Spleen (tissue), 11 donors: ENCODE measurements at regions not wholly inside any gene's neighbourhood (a gene's known extent, or its start where the extent isn't known, plus 50 kb on each side); places are given as distances from the start of the nearest gene placed in this dataset.

ENCODE experiments used
- DNase-seq: peaks from one replicate; pipeline ENCODE4 v3.0.0-alpha.2; 2020
- H3K27ac ChIP-seq, 8 donors: fragments of 200-600 bp; sonication (generic) in 7 of 8; 1 replicate in 4 of 8; 2 replicates in 4 of 8; pipeline versions ENCODE4 v1.5.0 to v1.8.0; 2016 to 2021; ENCODE audit warnings: inconsistent platforms in 4 of 8, mild to moderate bottlenecking in 4 of 8, moderate library complexity in 1 of 8
- H3K27me3 ChIP-seq, 7 donors: fragments of 200-600 bp; sonication (generic) in 6 of 7; replicated peaks in 1 of 7; 1 replicate in 4 of 7; 2 replicates in 3 of 7; pipeline versions ENCODE4 v1.5.0 to v1.8.0; 2016 to 2021; ENCODE audit warnings: inconsistent platforms in 3 of 7, mild to moderate bottlenecking in 1 of 7
- H3K36me3 ChIP-seq, 6 donors: fragments of 200-600 bp; sonication (generic) in 5 of 6; 1 replicate in 4 of 6; 2 replicates in 2 of 6; pipeline versions ENCODE4 v1.5.0 to v1.8.0; 2016 to 2021; ENCODE audit warnings: inconsistent platforms in 2 of 6
- H3K4me1 ChIP-seq, 6 donors: fragments of 200-600 bp; sonication (generic) in 5 of 6; 1 replicate in 3 of 6; 2 replicates in 3 of 6; pipeline versions ENCODE4 v1.5.0 to v1.8.0; 2016 to 2021; ENCODE audit warnings: inconsistent platforms in 3 of 6
- H3K4me3 ChIP-seq, 8 donors: fragments of 200-600 bp; sonication (generic) in 7 of 8; 1 replicate in 4 of 8; 2 replicates in 4 of 8; pipeline versions ENCODE4 v1.5.0 to v1.8.0; 2016 to 2021; ENCODE audit warnings: inconsistent platforms in 4 of 8, mild to moderate bottlenecking in 4 of 8, moderate library complexity in 2 of 8
- H3K9me3 ChIP-seq, 8 donors: fragments of 200-600 bp; sonication (generic) in 7 of 8; 1 replicate in 4 of 8; 2 replicates in 4 of 8; pipeline versions ENCODE4 v1.5.0 to v1.8.0; 2016 to 2021; ENCODE audit warnings: inconsistent platforms in 4 of 8
- CTCF ChIP-seq, 11 experiments: fragments of 200-600 bp in 7 of 11; fragments of 450-650 bp in 4 of 11; sonication (generic) in 4 of 11; IDR thresholded peaks in 8 of 11; conservative IDR thresholded peaks in 3 of 11; 1 replicate in 7 of 11; 2 replicates in 4 of 11; pipeline versions ENCODE4 v1.4.0 to v1.8.0; 2016 to 2021; ENCODE audit warnings: antibody characterized with exemption in 11 of 11, inconsistent platforms in 4 of 11, mild to moderate bottlenecking in 1 of 11
- POLR2A ChIP-seq, 3 donors: fragments of 450-650 bp; IDR thresholded peaks; one replicate each; pipeline ENCODE4 v1.5.1; 2017; ENCODE audit warnings: antibody characterized with exemption in 3 of 3, mild to moderate bottlenecking in 1 of 3
- POLR2AphosphoS5 ChIP-seq, 3 donors: sonication (generic); formaldehyde crosslinking; IDR thresholded peaks; one replicate each; pipeline ENCODE4 v1.5.1; 2017; ENCODE audit warnings: antibody characterized with exemption in 3 of 3
- WGBS, 5 donors: extraction: QIAGEN DNeasy Blood & Tissue Kit in 3 of 5; methylation state at CpG; one replicate each; pipeline versions ENCODE4 v1.1.5 to v1.1.7; 2013 to 2018; 5-methylcytosine and 5-hydroxymethylcytosine counted together
- intact Hi-C: fragments of 100-400 bp; cut with DNase I; formaldehyde crosslinking; loops from one replicate; pipeline ENCODE4 v1.15.0; 2023; ENCODE audit warnings: low total_unique reads
- donor health status: healthy with polysubstance abuse.
- donor health status: DM: no; HTN: no; CAD: no; lungs with moderate emphysema.
- donor health status: DM: no; HTN: no; CAD: no.
- donor health status: Bipolar disorder and iron deficiency.
- donor health status: healthy.
- donor health status: DM: no; HTN: no; CAD: no.
- donor health status: DM: yes; HTN: yes; CAD: no.

DNA sequence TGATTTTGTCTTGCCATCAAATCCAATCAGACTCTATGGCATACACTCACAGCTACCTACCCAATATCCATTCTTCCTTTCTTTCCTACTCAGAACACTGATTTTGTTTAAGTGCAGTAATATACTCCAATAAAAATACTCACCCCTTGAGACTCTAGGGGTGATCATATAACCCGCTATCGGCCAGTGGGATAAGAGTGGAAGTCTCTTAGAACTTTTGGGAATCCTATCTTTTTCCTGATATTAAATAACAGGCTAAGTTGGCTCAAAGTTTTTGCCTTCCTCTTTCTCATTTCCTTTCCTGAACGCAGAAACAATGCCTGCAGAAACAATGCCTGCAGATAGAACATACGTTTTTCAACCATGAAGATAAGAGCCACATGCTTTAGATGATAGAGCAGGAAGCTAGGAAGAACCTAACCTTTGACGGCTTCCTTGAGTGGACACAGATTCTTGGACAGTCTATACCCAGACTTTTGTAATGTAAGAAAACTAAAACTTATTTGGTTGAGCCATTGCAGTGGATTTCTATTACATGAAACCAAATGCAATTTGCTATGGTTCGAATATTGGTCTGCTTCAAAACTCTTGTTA is 373.8 kb downstream of the STIM2 start:
- Histone ChIP-seq H3K27me3 (no peaks in the 10 kb centered on the region), H3K9me3 (peaks cover 0 to 6% (median 0%) of the 10 kb centered on the region in 8 donors), H3K27ac (no peak overlapping the region), H3K4me1 (no peaks in the 10 kb centered on the region), H3K4me3 (no peak overlapping the region), H3K36me3 (no peaks in the 10 kb centered on the region)
- 44 to 54% (median 48%) methylated on average over 6 of the region's 6 CpGs for WGBS, 5 donors
- TF ChIP-seq POLR2A (IDR thresholded peaks at IDR 0.05) = no peak
- no peak for TF ChIP-seq POLR2AphosphoS5 (IDR thresholded peaks at IDR 0.05)
- TF ChIP-seq CTCF (IDR thresholded peaks at IDR 0.05 in 8 of 11, conservative IDR thresholded peaks at IDR 0.05 in 3 of 11) = no peak
- intact Hi-C loops = no loop called here
- no peak for DNase-seq

GRCh38 chr4:27239641-27240040 is 379.0 kb downstream of the STIM2 start:
- Histone ChIP-seq H3K4me3 (no peak overlapping the region), H3K27me3 (no peaks in the 10 kb centered on the region), H3K4me1 (no peaks in the 10 kb centered on the region), H3K36me3 (no peaks in the 10 kb centered on the region), H3K9me3 (peaks cover 0 to 15% (median 2%) of the 10 kb centered on the region in 8 donors), H3K27ac (no peak overlapping the region)
- 82 to 88% (median 85%) methylated on average over 4 of the region's 4 CpGs for WGBS, 5 donors
- intact Hi-C loops = no loop called here
- no peak for DNase-seq
- TF ChIP-seq POLR2AphosphoS5 (IDR thresholded peaks at IDR 0.05) (no peak), POLR2A (IDR thresholded peaks at IDR 0.05) (no peak), CTCF (IDR thresholded peaks at IDR 0.05 in 8 of 11, conservative IDR thresholded peaks at IDR 0.05 in 3 of 11) (no peak)

DNA sequence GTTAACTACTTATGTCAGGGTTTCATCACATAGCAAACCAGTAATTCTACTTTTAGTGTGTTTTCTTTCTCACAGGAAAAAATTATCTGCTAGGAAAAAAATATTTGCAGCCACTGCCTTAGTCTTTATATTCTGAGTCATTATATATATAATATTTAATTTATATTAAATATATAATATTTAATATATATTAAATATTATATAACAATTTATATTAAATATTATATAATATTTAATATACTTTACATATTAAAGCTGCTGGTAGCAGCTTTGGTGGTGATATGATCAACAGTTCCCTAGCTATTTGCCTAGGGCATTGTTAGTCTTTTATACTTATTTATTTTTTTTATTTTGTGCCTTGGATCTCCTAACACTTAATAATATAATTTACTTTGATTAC is 381.6 kb downstream of the STIM2 start:
- Histone ChIP-seq H3K27ac (no peak overlapping the region), H3K4me1 (no peaks in the 10 kb centered on the region), H3K36me3 (no peaks in the 10 kb centered on the region), H3K9me3 (peaks cover 0 to 15% (median 2%) of the 10 kb centered on the region in 8 donors), H3K27me3 (no peaks in the 10 kb centered on the region), H3K4me3 (no peak overlapping the region)
- TF ChIP-seq POLR2AphosphoS5 (IDR thresholded peaks at IDR 0.05) (no peak), POLR2A (IDR thresholded peaks at IDR 0.05) (no peak), CTCF (IDR thresholded peaks at IDR 0.05 in 8 of 11, conservative IDR thresholded peaks at IDR 0.05 in 3 of 11) (no peak)
- intact Hi-C loops = no loop called here
- DNase-seq = no peak

DNA sequence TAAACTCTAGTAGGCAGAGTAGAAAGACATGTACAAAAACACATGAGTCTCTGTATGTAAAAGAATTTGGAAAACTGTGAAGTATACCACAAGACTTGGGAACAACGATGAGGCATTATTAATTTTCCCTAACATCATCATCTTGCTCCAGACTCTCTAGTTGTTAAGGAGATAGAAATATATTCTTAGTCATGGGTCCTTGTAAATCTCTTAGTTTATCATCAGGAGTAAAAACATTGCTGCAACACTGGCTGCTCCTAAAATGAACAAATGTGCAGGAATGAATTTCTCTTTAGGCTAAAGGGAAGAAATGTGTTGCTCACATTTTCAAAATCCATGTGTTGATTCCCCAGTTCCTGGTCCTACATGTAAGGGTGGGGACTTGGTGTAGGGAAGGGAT is 384.6 kb downstream of the STIM2 start:
- WGBS, 5 donors = 71 to 91% (median 80%) methylated on average over 1 of the region's 1 CpG
- Histone ChIP-seq H3K27me3 (no peaks in the 10 kb centered on the region), H3K36me3 (no peaks in the 10 kb centered on the region), H3K27ac (no peak overlapping the region), H3K9me3 (peaks cover 0 to 12% (median 1%) of the 10 kb centered on the region in 8 donors), H3K4me1 (no peaks in the 10 kb centered on the region), H3K4me3 (no peak overlapping the region)
- DNase-seq = no peak
- no peak for TF ChIP-seq CTCF (IDR thresholded peaks at IDR 0.05 in 8 of 11, conservative IDR thresholded peaks at IDR 0.05 in 3 of 11)
- TF ChIP-seq POLR2AphosphoS5 (IDR thresholded peaks at IDR 0.05) = no peak
- no peak for TF ChIP-seq POLR2A (IDR thresholded peaks at IDR 0.05)
- intact Hi-C loops = no loop called here
